Keratinocyte (primary cell): ENCODE measurements at regions not wholly inside any gene's neighbourhood (a gene's known extent, or its start where the extent isn't known, plus 50 kb on each side); places are given as distances from the start of the nearest gene placed in this dataset.

Experiments used
- DNase-seq: peaks from one replicate; pipeline ENCODE4 v3.0.0-alpha.2; 2011; ENCODE audit warnings: low read depth, missing footprints, low spot score
- FAIRE-seq: peaks from 2 replicates; lab custom pipeline; 2011; peaks lifted over from hg19 to GRCh38; lab: Jason Lieb, UNC
- H2AFZ ChIP-seq: 2 replicates; pipeline ENCODE4 v1.6.0; 2012; ENCODE audit warnings: low read length, control low read depth, inconsistent platforms; ENCODE audit not compliant: control insufficient read depth
- H3K27ac ChIP-seq: 2 replicates; pipeline ENCODE4 v1.5.1; 2011; ENCODE audit warnings: low read length; ENCODE audit not compliant: control insufficient read depth, insufficient read depth
- H3K27me3 ChIP-seq: 3 replicates; pipeline ENCODE4 v1.6.0; 2011; ENCODE audit warnings: low read length; ENCODE audit not compliant: control insufficient read depth, insufficient read depth; ENCODE audit errors: extremely low read depth
- H3K36me3 ChIP-seq, 2 experiments: 2 replicates in 1 of 2; 3 replicates in 1 of 2; pipeline ENCODE4 v1.5.1; 2011; ENCODE audit warnings: low read length in 2 of 2, mild to moderate bottlenecking in 1 of 2; ENCODE audit not compliant: control insufficient read depth in 2 of 2, insufficient read depth in 2 of 2; ENCODE audit errors: extremely low read depth in 1 of 2
- H3K4me1 ChIP-seq: 3 replicates; pipeline ENCODE4 v1.5.1; 2011; ENCODE audit warnings: low read length; ENCODE audit not compliant: control insufficient read depth, insufficient read depth; ENCODE audit errors: extremely low read depth
- H3K4me2 ChIP-seq: 3 replicates; pipeline ENCODE4 v1.6.0; 2011; ENCODE audit warnings: low read depth, low read length; ENCODE audit not compliant: control insufficient read depth, insufficient read depth; ENCODE audit errors: extremely low read depth
- H3K4me3 ChIP-seq, 3 experiments: fragments of 200-600 bp in 1 of 3; sonication (generic) in 1 of 3; 2 replicates in 2 of 3; 3 replicates in 1 of 3; pipeline ENCODE4 v1.5.1; 2011 to 2016; ENCODE audit warnings: low read length in 3 of 3, mild to moderate bottlenecking in 3 of 3, control low read depth in 2 of 3, inconsistent platforms in 1 of 3, low read depth in 1 of 3, mixed read lengths in 1 of 3, mixed run types in 1 of 3, moderate library complexity in 1 of 3; ENCODE audit not compliant: control insufficient read depth in 2 of 3, insufficient read depth in 2 of 3; ENCODE audit errors: extremely low read depth in 1 of 3
- H3K79me2 ChIP-seq: 2 replicates; pipeline ENCODE4 v1.6.0; 2012; ENCODE audit warnings: low read length; ENCODE audit not compliant: control insufficient read depth, insufficient read depth
- H3K9ac ChIP-seq: 3 replicates; pipeline ENCODE4 v1.6.0; 2011; ENCODE audit warnings: low read length; ENCODE audit not compliant: control insufficient read depth, insufficient read depth; ENCODE audit errors: extremely low read depth
- H3K9me1 ChIP-seq: 3 replicates; pipeline ENCODE4 v1.6.0; 2011; ENCODE audit warnings: low read length; ENCODE audit not compliant: control insufficient read depth, insufficient read depth; ENCODE audit errors: extremely low read depth
- H3K9me3 ChIP-seq: 2 replicates; pipeline ENCODE4 v1.5.1; 2012; ENCODE audit warnings: low read depth, low read length; ENCODE audit not compliant: control insufficient read depth
- H4K20me1 ChIP-seq: 3 replicates; pipeline ENCODE4 v1.6.0; 2011; ENCODE audit warnings: low read length; ENCODE audit not compliant: control insufficient read depth, insufficient read depth; ENCODE audit errors: extremely low read depth
- EZH2 ChIP-seq: IDR thresholded peaks from one replicate; pipeline ENCODE4 v1.6.1; 2012; ENCODE audit warnings: inconsistent platforms, mild to moderate bottlenecking, low read length, moderate library complexity
- dilution Hi-C: fragments of 300-500 bp; cut with MboI; formaldehyde crosslinking; loops from one replicate; pipeline ENCODE4 v1.7.0; 2020; ENCODE audit warnings: low sequenced_read_pairs; ENCODE audit not compliant: extremely low pct_ligation_motif_present
- TF ChIP-seq, protein P1 (sequence below), 3 experiments: IDR thresholded peaks in 1 of 3; conservative IDR thresholded peaks in 1 of 3; optimal IDR thresholded peaks in 1 of 3; 2 replicates in 2 of 3; 3 replicates in 1 of 3; pipeline versions ENCODE3 to v1.5.1; 2011; ENCODE audit warnings: low read length in 3 of 3, mild to moderate bottlenecking in 3 of 3, moderate library complexity in 2 of 3, control low read depth in 1 of 3, inconsistent platforms in 1 of 3; ENCODE audit not compliant: insufficient read depth in 2 of 3; ENCODE audit errors: extremely low read depth in 1 of 3

DNA sequence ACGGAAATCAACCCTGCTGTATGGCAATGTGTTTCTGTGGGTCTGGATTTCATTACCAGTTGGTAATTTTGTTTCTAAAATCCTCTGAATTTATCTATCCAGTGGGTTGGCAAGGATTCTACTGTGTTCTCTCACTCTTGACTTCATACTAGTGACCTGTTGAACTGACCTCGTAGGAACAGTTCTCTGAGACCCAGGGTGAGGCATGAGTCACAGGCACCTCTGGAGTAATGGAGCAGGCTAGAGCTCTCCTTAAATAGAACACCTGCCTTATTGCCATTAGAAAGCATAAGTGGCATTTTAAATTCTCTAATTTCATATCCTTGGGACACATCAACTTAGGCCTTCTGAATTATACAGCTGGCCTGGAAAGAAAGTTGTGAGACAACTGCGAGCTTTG lies 258.3 kb upstream of the NAV3 start:
- no peaks in the 10 kb centered on the region for H4K20me1 ChIP-seq
- H3K36me3 ChIP-seq: no peaks in the 10 kb centered on the region
- no peaks in the 10 kb centered on the region for H3K9me1 ChIP-seq
- no peak overlapping the region for H3K9ac ChIP-seq
- dilution Hi-C loops: no loop called here
- no peak overlapping the region for H2AFZ ChIP-seq
- no peak overlapping the region for H3K4me2 ChIP-seq
- H3K27ac ChIP-seq: no peak overlapping the region
- H3K27me3 ChIP-seq: no peaks in the 10 kb centered on the region
- H3K9me3 ChIP-seq: no peaks in the 10 kb centered on the region
- TF ChIP-seq, protein P1, sequence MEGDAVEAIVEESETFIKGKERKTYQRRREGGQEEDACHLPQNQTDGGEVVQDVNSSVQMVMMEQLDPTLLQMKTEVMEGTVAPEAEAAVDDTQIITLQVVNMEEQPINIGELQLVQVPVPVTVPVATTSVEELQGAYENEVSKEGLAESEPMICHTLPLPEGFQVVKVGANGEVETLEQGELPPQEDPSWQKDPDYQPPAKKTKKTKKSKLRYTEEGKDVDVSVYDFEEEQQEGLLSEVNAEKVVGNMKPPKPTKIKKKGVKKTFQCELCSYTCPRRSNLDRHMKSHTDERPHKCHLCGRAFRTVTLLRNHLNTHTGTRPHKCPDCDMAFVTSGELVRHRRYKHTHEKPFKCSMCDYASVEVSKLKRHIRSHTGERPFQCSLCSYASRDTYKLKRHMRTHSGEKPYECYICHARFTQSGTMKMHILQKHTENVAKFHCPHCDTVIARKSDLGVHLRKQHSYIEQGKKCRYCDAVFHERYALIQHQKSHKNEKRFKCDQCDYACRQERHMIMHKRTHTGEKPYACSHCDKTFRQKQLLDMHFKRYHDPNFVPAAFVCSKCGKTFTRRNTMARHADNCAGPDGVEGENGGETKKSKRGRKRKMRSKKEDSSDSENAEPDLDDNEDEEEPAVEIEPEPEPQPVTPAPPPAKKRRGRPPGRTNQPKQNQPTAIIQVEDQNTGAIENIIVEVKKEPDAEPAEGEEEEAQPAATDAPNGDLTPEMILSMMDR (optimal IDR thresholded peaks at IDR 0.05 in 1 of 3, IDR thresholded peaks at IDR 0.05 in 1 of 3, conservative IDR thresholded peaks at IDR 0.05 in 1 of 3; ENCODE audit: extremely low read depth in 1 of 3, insufficient read depth in 2 of 3, low read length in 3 of 3): no peak
- no peak for TF ChIP-seq EZH2
- no peak for DNase-seq
- no peak overlapping the region for H3K4me3 ChIP-seq
- FAIRE-seq: no peak
- H3K79me2 ChIP-seq: no peaks in the 10 kb centered on the region
- H3K4me1 ChIP-seq: no peaks in the 10 kb centered on the region

DNA sequence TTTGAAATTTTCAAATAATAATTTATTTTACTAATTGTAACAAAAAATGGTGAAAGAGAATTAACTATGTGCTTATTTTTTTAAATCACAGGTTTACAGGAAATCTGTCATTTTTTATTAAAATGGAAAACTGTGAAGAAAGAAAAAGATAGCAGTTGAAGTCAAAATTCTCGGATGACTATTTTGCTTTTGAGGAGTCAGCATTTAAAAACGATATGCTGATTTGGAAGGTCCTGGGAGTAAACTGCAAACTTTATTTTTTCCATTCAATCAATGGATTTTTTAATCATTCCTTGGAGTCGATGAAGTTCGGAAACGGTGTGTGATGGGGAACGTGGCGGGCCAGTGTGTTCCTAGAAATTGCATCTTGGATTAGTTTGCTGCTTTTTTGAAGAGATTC lies 258.9 kb upstream of the NAV3 start:
- Histone ChIP-seq H3K4me1 (no peaks in the 10 kb centered on the region), H3K9me3 (no peaks in the 10 kb centered on the region), H3K9me1 (no peaks in the 10 kb centered on the region), H3K9ac (no peak overlapping the region), H3K4me2 (no peak overlapping the region), H3K4me3 (no peak overlapping the region), H2AFZ (no peak overlapping the region), H4K20me1 (no peaks in the 10 kb centered on the region), H3K27ac (no peak overlapping the region), H3K27me3 (no peaks in the 10 kb centered on the region), H3K36me3 (no peaks in the 10 kb centered on the region), H3K79me2 (no peaks in the 10 kb centered on the region)
- DNase-seq (no peak), FAIRE-seq (no peak)
- no peak for TF ChIP-seq EZH2
- TF ChIP-seq, protein P1 (optimal IDR thresholded peaks at IDR 0.05 in 1 of 3, IDR thresholded peaks at IDR 0.05 in 1 of 3, conservative IDR thresholded peaks at IDR 0.05 in 1 of 3; ENCODE audit: extremely low read depth in 1 of 3, insufficient read depth in 2 of 3, low read length in 3 of 3): no peak
- dilution Hi-C loops: no loop called here
